GM23338 (cell line): ENCODE measurements at regions not wholly inside any gene's neighbourhood (a gene's known extent, or its start where the extent isn't known, plus 50 kb on each side); places are given as distances from the start of the nearest gene placed in this dataset.

Experiments used
- CREB1 ChIP-seq: fragments of 250-450 bp; sonication (Bioruptor Pico); IDR thresholded peaks from 2 replicates; pipeline ENCODE4 v1.5.0; 2020; ENCODE audit warnings: low read depth, mild to moderate bottlenecking, moderate library complexity
- CTCF ChIP-seq, 2 experiments: fragments of 200-600 bp in 1 of 2; sonication (generic) in 1 of 2; conservative IDR thresholded peaks; 2 replicates each; pipeline versions ENCODE4 v1.5.1 to v1.6.1; 2016 to 2017; ENCODE audit warnings: antibody characterized with exemption in 2 of 2, low read depth in 2 of 2, mild to moderate bottlenecking in 2 of 2, moderate library complexity in 1 of 2
- ETS1 ChIP-seq: IDR thresholded peaks from 2 replicates; pipeline ENCODE4 v1.6.1; 2016; ENCODE audit warnings: antibody characterized with exemption
- EZH2 ChIP-seq: fragments of 200-600 bp; sonication (generic); IDR thresholded peaks from one replicate; pipeline ENCODE4 v1.8.0; 2017; ENCODE audit warnings: antibody characterized with exemption, mild to moderate bottlenecking, low read depth; ENCODE audit not compliant: unreplicated experiment
- EZH2phosphoT487 ChIP-seq: fragments of 200-600 bp; sonication (generic); IDR thresholded peaks from one replicate; pipeline ENCODE4 v1.8.1; 2018; ENCODE audit warnings: antibody characterized with exemption; ENCODE audit not compliant: unreplicated experiment
- JUNB ChIP-seq: IDR thresholded peaks from one replicate; pipeline ENCODE4 v1.6.1; 2016; ENCODE audit warnings: antibody characterized with exemption; ENCODE audit not compliant: unreplicated experiment
- NANOG ChIP-seq: IDR thresholded peaks from 2 replicates; pipeline ENCODE4 v1.6.1; 2016; ENCODE audit warnings: antibody characterized with exemption, borderline replicate concordance
- POLR2AphosphoS5 ChIP-seq: IDR thresholded peaks from 2 replicates; pipeline ENCODE4 v1.6.1; 2016; ENCODE audit warnings: antibody characterized with exemption, low read depth
- REST ChIP-seq: IDR thresholded peaks from one replicate; pipeline ENCODE4 v1.6.1; 2018; ENCODE audit warnings: antibody characterized with exemption; ENCODE audit not compliant: unreplicated experiment
- STAT1 ChIP-seq: IDR thresholded peaks from one replicate; pipeline ENCODE4 v1.6.1; 2016; ENCODE audit warnings: antibody characterized with exemption; ENCODE audit not compliant: unreplicated experiment
- ZNF114 ChIP-seq: fragments of 250-450 bp; sonication (Bioruptor Pico); IDR thresholded peaks from 2 replicates; pipeline ENCODE4 v1.5.0; 2020; ENCODE audit warnings: mild to moderate bottlenecking, moderate library complexity
- ZNF331 ChIP-seq: fragments of 250-450 bp; sonication (Bioruptor Pico); IDR thresholded peaks from 2 replicates; pipeline ENCODE4 v1.5.0; 2020; ENCODE audit warnings: low read depth, mild to moderate bottlenecking, moderate library complexity
- TF ChIP-seq, protein P1 (sequence below): fragments of 250-450 bp; sonication (Bioruptor Pico); IDR thresholded peaks from 2 replicates; pipeline ENCODE4 v1.5.0; 2020; ENCODE audit warnings: mild to moderate bottlenecking, moderate library complexity

DNA sequence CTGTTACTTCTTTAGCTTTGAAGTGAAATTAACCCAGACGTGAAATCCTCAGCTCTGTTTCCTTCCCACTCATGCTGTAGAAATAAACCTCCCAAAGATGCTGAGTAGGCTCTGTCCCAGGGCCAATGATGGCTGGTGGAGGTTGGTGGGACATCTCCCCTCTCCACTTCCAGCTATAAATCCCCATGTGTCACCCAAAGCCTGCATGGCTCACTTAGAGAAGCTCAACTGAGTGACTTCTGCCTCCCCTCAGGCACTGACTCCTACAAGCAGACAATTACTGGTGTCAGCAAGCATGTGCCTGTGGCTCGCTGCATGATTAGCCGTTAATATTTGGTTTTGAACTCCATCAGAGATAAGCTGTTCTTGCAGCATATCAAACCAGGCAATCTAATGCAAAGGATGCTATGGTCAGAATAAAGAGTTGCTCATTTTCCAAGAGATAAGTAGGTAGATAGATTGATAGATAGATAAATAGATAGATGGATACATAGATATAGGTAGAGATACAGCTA is 569.5 kb upstream of the WWC1 start:
- TF ChIP-seq CTCF (conservative IDR thresholded peaks at IDR 0.05; ENCODE audit: low read depth in 2 of 2) (no peak), EZH2 (no peak), POLR2AphosphoS5 (no peak), EZH2phosphoT487 (no peak), REST (no peak), CREB1 (CRISPR knock-in tag) (no peak), JUNB (no peak), NANOG (no peak), ETS1 (no peak), ZNF114 (CRISPR knock-in tag) (no peak), STAT1 (no peak), ZNF331 (CRISPR knock-in tag) (no peak)
- TF ChIP-seq, protein P1, sequence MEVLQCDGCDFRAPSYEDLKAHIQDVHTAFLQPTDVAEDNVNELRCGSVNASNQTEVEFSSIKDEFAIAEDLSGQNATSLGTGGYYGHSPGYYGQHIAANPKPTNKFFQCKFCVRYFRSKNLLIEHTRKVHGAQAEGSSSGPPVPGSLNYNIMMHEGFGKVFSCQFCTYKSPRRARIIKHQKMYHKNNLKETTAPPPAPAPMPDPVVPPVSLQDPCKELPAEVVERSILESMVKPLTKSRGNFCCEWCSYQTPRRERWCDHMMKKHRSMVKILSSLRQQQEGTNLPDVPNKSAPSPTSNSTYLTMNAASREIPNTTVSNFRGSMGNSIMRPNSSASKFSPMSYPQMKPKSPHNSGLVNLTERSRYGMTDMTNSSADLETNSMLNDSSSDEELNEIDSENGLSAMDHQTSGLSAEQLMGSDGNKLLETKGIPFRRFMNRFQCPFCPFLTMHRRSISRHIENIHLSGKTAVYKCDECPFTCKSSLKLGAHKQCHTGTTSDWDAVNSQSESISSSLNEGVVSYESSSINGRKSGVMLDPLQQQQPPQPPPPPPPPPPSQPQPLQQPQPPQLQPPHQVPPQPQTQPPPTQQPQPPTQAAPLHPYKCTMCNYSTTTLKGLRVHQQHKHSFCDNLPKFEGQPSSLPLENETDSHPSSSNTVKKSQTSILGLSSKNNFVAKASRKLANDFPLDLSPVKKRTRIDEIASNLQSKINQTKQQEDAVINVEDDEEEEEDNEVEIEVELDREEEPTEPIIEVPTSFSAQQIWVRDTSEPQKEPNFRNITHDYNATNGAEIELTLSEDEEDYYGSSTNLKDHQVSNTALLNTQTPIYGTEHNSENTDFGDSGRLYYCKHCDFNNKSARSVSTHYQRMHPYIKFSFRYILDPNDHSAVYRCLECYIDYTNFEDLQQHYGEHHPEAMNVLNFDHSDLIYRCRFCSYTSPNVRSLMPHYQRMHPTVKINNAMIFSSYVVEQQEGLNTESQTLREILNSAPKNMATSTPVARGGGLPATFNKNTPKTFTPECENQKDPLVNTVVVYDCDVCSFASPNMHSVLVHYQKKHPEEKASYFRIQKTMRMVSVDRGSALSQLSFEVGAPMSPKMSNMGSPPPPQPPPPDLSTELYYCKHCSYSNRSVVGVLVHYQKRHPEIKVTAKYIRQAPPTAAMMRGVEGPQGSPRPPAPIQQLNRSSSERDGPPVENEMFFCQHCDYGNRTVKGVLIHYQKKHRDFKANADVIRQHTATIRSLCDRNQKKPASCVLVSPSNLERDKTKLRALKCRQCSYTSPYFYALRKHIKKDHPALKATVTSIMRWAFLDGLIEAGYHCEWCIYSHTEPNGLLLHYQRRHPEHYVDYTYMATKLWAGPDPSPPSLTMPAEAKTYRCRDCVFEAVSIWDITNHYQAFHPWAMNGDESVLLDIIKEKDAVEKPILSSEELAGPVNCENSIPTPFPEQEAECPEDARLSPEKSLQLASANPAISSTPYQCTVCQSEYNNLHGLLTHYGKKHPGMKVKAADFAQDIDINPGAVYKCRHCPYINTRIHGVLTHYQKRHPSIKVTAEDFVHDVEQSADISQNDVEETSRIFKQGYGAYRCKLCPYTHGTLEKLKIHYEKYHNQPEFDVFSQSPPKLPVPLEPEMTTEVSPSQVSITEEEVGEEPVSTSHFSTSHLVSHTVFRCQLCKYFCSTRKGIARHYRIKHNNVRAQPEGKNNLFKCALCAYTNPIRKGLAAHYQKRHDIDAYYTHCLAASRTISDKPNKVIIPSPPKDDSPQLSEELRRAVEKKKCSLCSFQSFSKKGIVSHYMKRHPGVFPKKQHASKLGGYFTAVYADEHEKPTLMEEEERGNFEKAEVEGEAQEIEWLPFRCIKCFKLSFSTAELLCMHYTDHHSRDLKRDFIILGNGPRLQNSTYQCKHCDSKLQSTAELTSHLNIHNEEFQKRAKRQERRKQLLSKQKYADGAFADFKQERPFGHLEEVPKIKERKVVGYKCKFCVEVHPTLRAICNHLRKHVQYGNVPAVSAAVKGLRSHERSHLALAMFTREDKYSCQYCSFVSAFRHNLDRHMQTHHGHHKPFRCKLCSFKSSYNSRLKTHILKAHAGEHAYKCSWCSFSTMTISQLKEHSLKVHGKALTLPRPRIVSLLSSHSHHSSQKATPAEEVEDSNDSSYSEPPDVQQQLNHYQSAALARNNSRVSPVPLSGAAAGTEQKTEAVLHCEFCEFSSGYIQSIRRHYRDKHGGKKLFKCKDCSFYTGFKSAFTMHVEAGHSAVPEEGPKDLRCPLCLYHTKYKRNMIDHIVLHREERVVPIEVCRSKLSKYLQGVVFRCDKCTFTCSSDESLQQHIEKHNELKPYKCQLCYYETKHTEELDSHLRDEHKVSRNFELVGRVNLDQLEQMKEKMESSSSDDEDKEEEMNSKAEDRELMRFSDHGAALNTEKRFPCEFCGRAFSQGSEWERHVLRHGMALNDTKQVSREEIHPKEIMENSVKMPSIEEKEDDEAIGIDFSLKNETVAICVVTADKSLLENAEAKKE: no peak
